NCI-H1092 treated with DMSO at 0.1 percent for 48 hours (cell line): ENCODE measurements at regions not wholly inside any gene's neighbourhood (a gene's known extent, or its start where the extent isn't known, plus 50 kb on each side); places are given as distances from the start of the nearest gene placed in this dataset.

Source experiments
- DNase-seq: peaks from one replicate; lab custom pipeline; 2025; lab: John Stamatoyannopoulos, UW

- no peak for DNase-seq
These were observed 59.4 kb upstream of the ASIC2 start for GRCh38 chr17:33352526-33352925.

- no peak for DNase-seq
These were observed 63.2 kb upstream of the ASIC2 start for GRCh38 chr17:33356266-33356665.

- DNase-seq: no peak
These were observed 70.4 kb upstream of the ASIC2 start for GRCh38 chr17:33363475-33363874.

GRCh38 chr17:33366960-33367359 is 73.9 kb upstream of the ASIC2 start:
- no peak for DNase-seq

GRCh38 chr17:33369149-33369548 is 76.1 kb upstream of the ASIC2 start:
- DNase-seq: no peak

- DNase-seq: no peak
These were observed 76.8 kb upstream of the ASIC2 start for GRCh38 chr17:33369876-33370275.

GRCh38 chr17:33370401-33370800 is 77.3 kb upstream of the ASIC2 start:
- DNase-seq: no peak

GRCh38 chr17:33371377-33371776 is 78.3 kb upstream of the ASIC2 start:
- DNase-seq: no peak

- no peak for DNase-seq
These were observed 80.2 kb upstream of the ASIC2 start for GRCh38 chr17:33373273-33373672.

GRCh38 chr17:33375103-33375502 is 82.0 kb upstream of the ASIC2 start:
- DNase-seq: no peak

- DNase-seq: no peak
These were observed 82.7 kb upstream of the ASIC2 start for GRCh38 chr17:33375783-33376182.

GRCh38 chr17:33377837-33378595 is 84.9 kb upstream of the ASIC2 start:
- DNase-seq: no peak

GRCh38 chr17:33381201-33381600 is 88.1 kb upstream of the ASIC2 start:
- DNase-seq: no peak

- no peak for DNase-seq
These were observed 90.5 kb upstream of the ASIC2 start for GRCh38 chr17:33383488-33384023.

GRCh38 chr17:33385133-33385532 is 92.0 kb upstream of the ASIC2 start:
- no peak for DNase-seq

GRCh38 chr17:33385713-33386112 is 92.6 kb upstream of the ASIC2 start:
- no peak for DNase-seq

GRCh38 chr17:33387406-33387805 is 94.3 kb upstream of the ASIC2 start:
- no peak for DNase-seq

- DNase-seq: no peak
These were observed 96.5 kb upstream of the ASIC2 start for GRCh38 chr17:33389504-33390135.

GRCh38 chr17:33390479-33391176 is 97.5 kb upstream of the ASIC2 start:
- no peak for DNase-seq

- DNase-seq: no peak
These were observed 103.7 kb upstream of the ASIC2 start for GRCh38 chr17:33396818-33397217.

GRCh38 chr17:33398386-33398785 is 105.3 kb upstream of the ASIC2 start:
- no peak for DNase-seq

- no peak for DNase-seq
These were observed 108.2 kb upstream of the ASIC2 start for GRCh38 chr17:33401249-33401648.

- DNase-seq: no peak
These were observed 110.1 kb upstream of the ASIC2 start for GRCh38 chr17:33403194-33403593.
